ENCODE measurements at regions not wholly inside any gene's neighbourhood (a gene's known extent, or its start where the extent isn't known, plus 50 kb on each side); places are given as distances from the start of the nearest gene placed in this dataset.

- TF ChIP-seq POLR2A (IDR thresholded peaks at IDR 0.05; ENCODE audit: low read depth, low read length) (no peak), TAF1 (IDR thresholded peaks at IDR 0.05; ENCODE audit: low read depth, low read length) (no peak), PAX5 (IDR thresholded peaks at IDR 0.05; ENCODE audit: insufficient read depth, low read length, severe bottlenecking) (no peak)
These were observed 51.6 kb upstream of the MGMT start for GRCh38 chr10:129415215-129416140.

Measured in GM12891 (cell line).